Heart right ventricle (tissue), 16 donors: ENCODE measurements at regions not wholly inside any gene's neighbourhood (a gene's known extent, or its start where the extent isn't known, plus 50 kb on each side); places are given as distances from the start of the nearest gene placed in this dataset.
"Not testable (repeated sequence)": the region's sequence is repeated elsewhere in the genome, so short reads cannot be mapped to it uniquely, and the experiment has no call there.

Experiments
- ATAC-seq, 8 donors: fragments of 200-7000 bp; cut with Tn5 transposase; one replicate each; pipeline ENCODE4 v1.9.1; 2020; ENCODE audit warnings: mild to moderate bottlenecking in 8 of 8, moderate library complexity in 8 of 8, moderate number of reproducible peaks in 1 of 8
- DNase-seq, 2 donors: peaks; one replicate each; pipeline ENCODE4 v3.0.0-alpha.2; 2020
- H3K27ac ChIP-seq, 10 donors: fragments of 200-600 bp; sonication (generic) in 2 of 10; one replicate each; pipeline versions ENCODE4 v1.5.0 to v1.8.0; 2020 to 2022; ENCODE audit warnings: mild to moderate bottlenecking in 3 of 10
- H3K27me3 ChIP-seq, 7 donors: fragments of 200-600 bp; one replicate each; pipeline ENCODE4 v1.8.0; 2021 to 2022; ENCODE audit warnings: mild to moderate bottlenecking in 2 of 7
- H3K36me3 ChIP-seq, 9 donors: fragments of 200-600 bp; sonication (generic) in 1 of 9; one replicate each; pipeline versions ENCODE4 v1.5.0 to v1.8.0; 2020 to 2022; ENCODE audit warnings: mild to moderate bottlenecking in 2 of 9
- H3K4me1 ChIP-seq, 9 donors: fragments of 200-600 bp; sonication (generic) in 1 of 9; one replicate each; pipeline versions ENCODE4 v1.5.0 to v1.8.0; 2020 to 2022; ENCODE audit warnings: mild to moderate bottlenecking in 4 of 9
- H3K4me3 ChIP-seq, 10 donors: fragments of 200-600 bp; sonication (generic) in 2 of 10; one replicate each; pipeline versions ENCODE4 v1.5.0 to v1.8.0; 2020 to 2022; ENCODE audit warnings: mild to moderate bottlenecking in 7 of 10, moderate library complexity in 2 of 10
- H3K9me3 ChIP-seq, 11 donors: fragments of 200-600 bp in 10 of 11; sonication (generic) in 2 of 11; one replicate each; pipeline versions ENCODE4 v1.5.0 to v1.8.0; 2013 to 2022; ENCODE audit warnings: mild to moderate bottlenecking in 2 of 11, control low read depth in 1 of 11, moderate library complexity in 1 of 11
- CTCF ChIP-seq, 9 donors: fragments of 200-600 bp; sonication (generic) in 2 of 9; IDR thresholded peaks; one replicate each; pipeline versions ENCODE4 v1.5.0 to v1.8.0; 2021 to 2022; ENCODE audit warnings: antibody characterized with exemption in 9 of 9, mild to moderate bottlenecking in 5 of 9, moderate library complexity in 1 of 9
- WGBS, 2 donors: extraction: QIAGEN DNeasy Blood & Tissue Kit; methylation state at CpG; one replicate each; pipeline ENCODE4 v1.1.7; 2013; ENCODE audit warnings: inconsistent platforms in 1 of 2; 5-methylcytosine and 5-hydroxymethylcytosine counted together
- intact Hi-C, 10 donors: fragments of 100-400 bp; cut with DNase I; formaldehyde crosslinking; loops; one replicate each; pipeline versions ENCODE4 v1.11.1 to v1.14.2; 2022
- donor health status: Arrhythmogenic right ventricular cardiomyopathy.
- donor health status: ischemic (EF 13 %, LVEDD 7.1; RV severe dilation, severe dysfunction).
- donor health status: healthy with polysubstance abuse.
- donor health status: DM: no; HTN: yes; CAD: no.
- donor health status: DM: no; HTN: no; CAD: no.
- donor health status: ischemic (EF 25% LVEDD 6.9; RV normal size, moderate dysfunction).
- donor health status: ischemic (EF 25% LVEDD 5.7; RV mildly dilated, moderate dysfunction).
- donor health status: healthy.
- donor health status: DM: yes; HTN: yes; CAD: no.
- donor health status: Ischemic cardiomyopathy.
- donor health status: ischemic (EF 35%, LVEDD 5.7; RV mildly dilated, moderate dysfunction).
- donor health status: nonischemic (EF 11% LVEDD 7.7; RV severe dilation, severe dysfunction).
- donor health status: DM: yes; HTN: yes; CAD: no.
- donor health status: PGD.
- donor health status: ischemic (EF 29% LVEDD 5.4; RV normal size, mild dysfunction).
- donor health status: nonischemic (EF 23%, LVEDD 6.1; RV moderate dilation, normal function).

GRCh38 chr14:106530031-106530422 lies 1003.6 kb downstream of the TMEM121 start:
- ATAC-seq (no peak), DNase-seq (no peak)
- intact Hi-C loops = no loop called here
- no peaks in the 10 kb centered on the region for H3K36me3 ChIP-seq
- no peak for TF ChIP-seq CTCF (IDR thresholded peaks at IDR 0.05)
- no peak overlapping the region for H3K4me3 ChIP-seq
- peaks cover 0 to 31% (median 4%) of the 10 kb centered on the region in 7 donors for H3K27me3 ChIP-seq
- WGBS, 2 donors = 58 to 70% methylated on average over 3 of the region's 3 CpGs
- H3K27ac ChIP-seq = no peak overlapping the region
- peaks cover 0 to 12% (median 0%) of the 10 kb centered on the region in 11 donors for H3K9me3 ChIP-seq
- H3K4me1 ChIP-seq = no peaks in the 10 kb centered on the region

GRCh38 chr14:106530423-106531107 lies 1004.2 kb downstream of the TMEM121 start:
- Histone ChIP-seq H3K4me3 (no peak overlapping the region), H3K27me3 (peaks cover 0 to 33% (median 6%) of the 10 kb centered on the region in 7 donors), H3K9me3 (peaks cover 0 to 12% (median 0%) of the 10 kb centered on the region in 11 donors), H3K36me3 (no peaks in the 10 kb centered on the region), H3K27ac (no peak overlapping the region), H3K4me1 (no peaks in the 10 kb centered on the region)
- intact Hi-C loops = no loop called here
- DNase-seq = no peak
- WGBS, 2 donors = 59 to 69% methylated on average over 12 of the region's 12 CpGs
- ATAC-seq = no peak
- TF ChIP-seq CTCF (IDR thresholded peaks at IDR 0.05) = peak in 3 of 9 donors; percentile 3 to 7 (median 6)

GRCh38 chr14:106537597-106537996 lies 1011.2 kb downstream of the TMEM121 start:
- ATAC-seq, H3K4me3 ChIP-seq, H3K9me3 ChIP-seq, H3K4me1 ChIP-seq, H3K36me3 ChIP-seq, DNase-seq, H3K27ac ChIP-seq, intact Hi-C loops: not testable (repeated sequence)
- TF ChIP-seq CTCF (IDR thresholded peaks at IDR 0.05) = peak in 2 of 9 donors; percentile 30 to 45
- peaks cover 0 to 34% (median 6%) of the 10 kb centered on the region in 7 donors for H3K27me3 ChIP-seq
- WGBS, 2 donors = 35 to 53% methylated on average over 8 to 9 of the region's 11 CpGs

DNA sequence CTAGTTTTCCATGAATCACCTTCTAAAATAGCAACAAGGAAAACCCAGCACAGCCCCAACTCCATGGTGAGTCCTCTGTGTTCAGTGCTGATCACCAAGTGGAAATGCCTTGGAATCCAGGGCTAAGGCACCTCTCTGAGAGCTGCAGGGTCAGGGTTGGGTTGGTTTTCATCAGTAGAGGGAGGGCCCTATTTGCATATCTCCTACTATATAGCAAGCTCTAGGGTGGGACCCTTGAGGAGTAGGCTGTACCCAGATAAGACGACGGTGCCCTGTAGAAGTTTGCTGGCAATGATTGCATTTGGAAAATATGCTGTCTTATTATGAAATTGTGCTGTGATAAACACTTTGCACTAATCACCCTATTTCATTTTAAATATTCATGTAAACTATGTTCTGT lies 1011.8 kb downstream of the TMEM121 start:
- TF ChIP-seq CTCF (IDR thresholded peaks at IDR 0.05) = no peak
- Histone ChIP-seq H3K27me3 (peaks cover 0 to 28% (median 6%) of the 10 kb centered on the region in 7 donors), H3K4me1 (no peaks in the 10 kb centered on the region), H3K36me3 (no peaks in the 10 kb centered on the region), H3K27ac (no peak overlapping the region), H3K9me3 (no peaks in the 10 kb centered on the region), H3K4me3 (no peak overlapping the region)
- 80 to 85% methylated on average over 2 of the region's 2 CpGs for WGBS, 2 donors
- DNase-seq = no peak
- no peak for ATAC-seq
- intact Hi-C loops = no loop called here
